ENCODE measurements at regions not wholly inside any gene's neighbourhood (a gene's known extent, or its start where the extent isn't known, plus 50 kb on each side); places are given as distances from the start of the nearest gene placed in this dataset.

DNA sequence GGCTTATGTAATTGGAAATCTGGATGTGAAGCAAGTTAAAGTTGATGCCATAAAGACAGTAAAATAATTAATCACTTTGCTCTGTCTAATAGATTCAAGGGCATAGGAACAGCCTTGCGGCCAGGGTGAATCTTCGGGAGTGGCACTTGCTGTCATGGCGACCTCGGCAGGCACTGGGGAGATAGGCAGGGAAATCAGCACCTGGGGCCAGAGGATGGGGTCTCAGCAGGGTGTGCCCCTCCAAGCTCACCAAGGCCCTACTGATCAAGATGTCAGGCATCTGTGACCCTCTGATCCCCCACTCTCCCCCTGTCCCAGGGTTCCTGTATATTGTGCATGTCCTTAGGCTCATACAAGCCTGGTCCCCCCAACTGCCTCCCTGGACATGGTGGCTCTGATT, 187.3 kb downstream of the MELK start:
- TF ChIP-seq, protein P1, sequence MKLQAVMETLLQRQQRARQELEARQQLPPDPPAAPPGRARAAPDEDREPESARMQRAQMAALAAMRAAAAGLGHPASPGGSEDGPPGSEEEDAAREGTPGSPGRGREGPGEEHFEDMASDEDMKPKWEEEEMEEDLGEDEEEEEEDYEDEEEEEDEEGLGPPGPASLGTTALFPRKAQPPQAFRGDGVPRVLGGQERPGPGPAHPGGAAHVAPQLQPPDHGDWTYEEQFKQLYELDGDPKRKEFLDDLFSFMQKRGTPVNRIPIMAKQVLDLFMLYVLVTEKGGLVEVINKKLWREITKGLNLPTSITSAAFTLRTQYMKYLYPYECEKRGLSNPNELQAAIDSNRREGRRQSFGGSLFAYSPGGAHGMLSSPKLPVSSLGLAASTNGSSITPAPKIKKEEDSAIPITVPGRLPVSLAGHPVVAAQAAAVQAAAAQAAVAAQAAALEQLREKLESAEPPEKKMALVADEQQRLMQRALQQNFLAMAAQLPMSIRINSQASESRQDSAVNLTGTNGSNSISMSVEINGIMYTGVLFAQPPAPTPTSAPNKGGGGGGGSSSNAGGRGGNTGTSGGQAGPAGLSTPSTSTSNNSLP (IDR thresholded peaks at IDR 0.05; ENCODE audit: borderline replicate concordance, low read depth, low read length), result no peak
- TF ChIP-seq ATF7 (IDR thresholded peaks at IDR 0.05), result no peak
- no peak for TF ChIP-seq NFIC (IDR thresholded peaks at IDR 0.05)
- TF ChIP-seq HOXB6 (CRISPR knock-in tag; IDR thresholded peaks at IDR 0.05; ENCODE audit: borderline replicate concordance), result no peak
- TF ChIP-seq, protein P2, sequence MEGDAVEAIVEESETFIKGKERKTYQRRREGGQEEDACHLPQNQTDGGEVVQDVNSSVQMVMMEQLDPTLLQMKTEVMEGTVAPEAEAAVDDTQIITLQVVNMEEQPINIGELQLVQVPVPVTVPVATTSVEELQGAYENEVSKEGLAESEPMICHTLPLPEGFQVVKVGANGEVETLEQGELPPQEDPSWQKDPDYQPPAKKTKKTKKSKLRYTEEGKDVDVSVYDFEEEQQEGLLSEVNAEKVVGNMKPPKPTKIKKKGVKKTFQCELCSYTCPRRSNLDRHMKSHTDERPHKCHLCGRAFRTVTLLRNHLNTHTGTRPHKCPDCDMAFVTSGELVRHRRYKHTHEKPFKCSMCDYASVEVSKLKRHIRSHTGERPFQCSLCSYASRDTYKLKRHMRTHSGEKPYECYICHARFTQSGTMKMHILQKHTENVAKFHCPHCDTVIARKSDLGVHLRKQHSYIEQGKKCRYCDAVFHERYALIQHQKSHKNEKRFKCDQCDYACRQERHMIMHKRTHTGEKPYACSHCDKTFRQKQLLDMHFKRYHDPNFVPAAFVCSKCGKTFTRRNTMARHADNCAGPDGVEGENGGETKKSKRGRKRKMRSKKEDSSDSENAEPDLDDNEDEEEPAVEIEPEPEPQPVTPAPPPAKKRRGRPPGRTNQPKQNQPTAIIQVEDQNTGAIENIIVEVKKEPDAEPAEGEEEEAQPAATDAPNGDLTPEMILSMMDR (IDR thresholded peaks at IDR 0.05 in 2 of 3, conservative IDR thresholded peaks at IDR 0.05 in 1 of 3; ENCODE audit: insufficient read depth in 2 of 3, low read depth in 1 of 3, low read length in 3 of 3), result no peak
- TF ChIP-seq FOXK2 (conservative IDR thresholded peaks at IDR 0.05 in 1 of 2, IDR thresholded peaks at IDR 0.05 in 1 of 2; ENCODE audit: low read depth in 2 of 2), result no peak
- TF ChIP-seq ZNF3 (CRISPR knock-in tag; IDR thresholded peaks at IDR 0.05), result no peak
- TF ChIP-seq POLR2A (conservative IDR thresholded peaks at IDR 0.05), result no peak

Measured in K562 (cell line).